ENCODE measurements at regions not wholly inside any gene's neighbourhood (a gene's known extent, or its start where the extent isn't known, plus 50 kb on each side); places are given as distances from the start of the nearest gene placed in this dataset.
A peak's percentile ranks its signal among the peaks of the same experiment; 100 is the strongest.

DNA sequence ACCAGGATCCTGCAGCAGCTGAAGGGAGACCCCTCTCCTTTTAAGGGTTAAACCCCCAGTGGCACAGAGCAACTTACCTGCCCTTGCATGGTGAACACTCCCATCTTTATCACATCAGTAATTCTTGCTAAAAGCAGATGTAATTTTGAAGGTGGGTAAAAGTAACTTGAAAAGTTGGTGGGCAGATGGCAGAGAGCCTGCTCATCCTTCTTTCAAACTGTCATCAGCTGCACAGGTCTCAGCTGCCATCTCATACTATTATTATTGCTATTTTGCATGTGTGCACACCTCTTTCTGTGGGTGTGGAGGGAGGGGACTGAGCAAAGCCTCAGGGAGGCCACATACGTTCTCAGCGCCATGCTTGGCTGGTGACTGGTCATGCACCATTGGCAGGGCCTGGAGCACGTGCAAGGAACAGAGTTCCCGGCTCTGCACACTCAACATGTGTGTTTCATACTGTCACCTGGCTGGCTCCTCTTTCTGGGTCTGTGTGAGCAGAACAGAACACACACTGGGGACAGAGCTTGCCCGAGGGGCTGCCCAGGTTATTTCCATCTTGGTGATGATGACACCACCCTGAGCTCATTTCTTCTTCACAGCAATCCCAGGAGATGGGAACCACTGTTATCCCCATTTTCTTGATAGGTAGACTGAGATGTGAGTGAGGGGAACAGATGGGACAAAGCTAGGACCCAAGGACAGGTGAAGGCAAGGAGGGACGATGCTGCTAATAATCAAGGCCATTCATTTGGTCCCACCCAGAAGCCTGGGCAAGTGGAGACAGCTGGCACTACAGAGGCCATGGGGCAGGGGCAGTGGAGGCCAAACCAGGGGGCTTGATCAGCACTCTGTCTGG, 95.8 kb upstream of the KLF13 start (continued):
- peak; percentile 93 for TF ChIP-seq GATAD2B (conservative IDR thresholded peaks at IDR 0.05; ENCODE audit: low read depth)
- peak; percentile 92 for TF ChIP-seq POU2F2 (IDR thresholded peaks at IDR 0.05; ENCODE audit: borderline replicate concordance, low read depth, low read length)
- TF ChIP-seq KDM1A (IDR thresholded peaks at IDR 0.05; ENCODE audit: borderline replicate concordance): no peak
- TF ChIP-seq, protein P1, sequence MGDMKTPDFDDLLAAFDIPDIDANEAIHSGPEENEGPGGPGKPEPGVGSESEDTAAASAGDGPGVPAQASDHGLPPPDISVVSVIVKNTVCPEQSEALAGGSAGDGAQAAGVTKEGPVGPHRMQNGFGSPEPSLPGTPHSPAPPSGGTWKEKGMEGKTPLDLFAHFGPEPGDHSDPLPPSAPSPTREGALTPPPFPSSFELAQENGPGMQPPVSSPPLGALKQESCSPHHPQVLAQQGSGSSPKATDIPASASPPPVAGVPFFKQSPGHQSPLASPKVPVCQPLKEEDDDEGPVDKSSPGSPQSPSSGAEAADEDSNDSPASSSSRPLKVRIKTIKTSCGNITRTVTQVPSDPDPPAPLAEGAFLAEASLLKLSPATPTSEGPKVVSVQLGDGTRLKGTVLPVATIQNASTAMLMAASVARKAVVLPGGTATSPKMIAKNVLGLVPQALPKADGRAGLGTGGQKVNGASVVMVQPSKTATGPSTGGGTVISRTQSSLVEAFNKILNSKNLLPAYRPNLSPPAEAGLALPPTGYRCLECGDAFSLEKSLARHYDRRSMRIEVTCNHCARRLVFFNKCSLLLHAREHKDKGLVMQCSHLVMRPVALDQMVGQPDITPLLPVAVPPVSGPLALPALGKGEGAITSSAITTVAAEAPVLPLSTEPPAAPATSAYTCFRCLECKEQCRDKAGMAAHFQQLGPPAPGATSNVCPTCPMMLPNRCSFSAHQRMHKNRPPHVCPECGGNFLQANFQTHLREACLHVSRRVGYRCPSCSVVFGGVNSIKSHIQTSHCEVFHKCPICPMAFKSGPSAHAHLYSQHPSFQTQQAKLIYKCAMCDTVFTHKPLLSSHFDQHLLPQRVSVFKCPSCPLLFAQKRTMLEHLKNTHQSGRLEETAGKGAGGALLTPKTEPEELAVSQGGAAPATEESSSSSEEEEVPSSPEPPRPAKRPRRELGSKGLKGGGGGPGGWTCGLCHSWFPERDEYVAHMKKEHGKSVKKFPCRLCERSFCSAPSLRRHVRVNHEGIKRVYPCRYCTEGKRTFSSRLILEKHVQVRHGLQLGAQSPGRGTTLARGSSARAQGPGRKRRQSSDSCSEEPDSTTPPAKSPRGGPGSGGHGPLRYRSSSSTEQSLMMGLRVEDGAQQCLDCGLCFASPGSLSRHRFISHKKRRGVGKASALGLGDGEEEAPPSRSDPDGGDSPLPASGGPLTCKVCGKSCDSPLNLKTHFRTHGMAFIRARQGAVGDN (IDR thresholded peaks at IDR 0.05): peak; percentile 100
- no peak for TF ChIP-seq CHD4 (IDR thresholded peaks at IDR 0.05)
- TF ChIP-seq RELA (IDR thresholded peaks at IDR 0.05; ENCODE audit: borderline replicate concordance, partially characterized antibody): no peak
- TF ChIP-seq BRCA1 (IDR thresholded peaks at IDR 0.05; ENCODE audit: low read depth, low read length): no peak
- TF ChIP-seq GABPA (IDR thresholded peaks at IDR 0.05; ENCODE audit: low read depth): no peak
- TF ChIP-seq STAT1 (conservative IDR thresholded peaks at IDR 0.05): no peak
- TF ChIP-seq, protein P2, sequence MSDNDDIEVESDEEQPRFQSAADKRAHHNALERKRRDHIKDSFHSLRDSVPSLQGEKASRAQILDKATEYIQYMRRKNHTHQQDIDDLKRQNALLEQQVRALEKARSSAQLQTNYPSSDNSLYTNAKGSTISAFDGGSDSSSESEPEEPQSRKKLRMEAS (IDR thresholded peaks at IDR 0.05; ENCODE audit: low read depth, low read length): peak; percentile 96
- no peak for TF ChIP-seq STAT3 (IDR thresholded peaks at IDR 0.05; ENCODE audit: low read depth, low read length)
- no peak for TF ChIP-seq HDAC6 (IDR thresholded peaks at IDR 0.05; ENCODE audit: unreplicated experiment)
- peak; percentile 82 for TF ChIP-seq DPF2 (IDR thresholded peaks at IDR 0.05)
- peak; percentile 70 for TF ChIP-seq MXI1 (IDR thresholded peaks at IDR 0.05; ENCODE audit: low read depth, low read length)
- TF ChIP-seq IKZF1 (conservative IDR thresholded peaks at IDR 0.05): peak; percentile 94
- TF ChIP-seq RAD51 (IDR thresholded peaks at IDR 0.05): peak; percentile 78
- TF ChIP-seq TAF1 (IDR thresholded peaks at IDR 0.05; ENCODE audit: borderline replicate concordance, low read depth, low read length): peak; percentile 23; the same call in 1 of the 2 replicates
- TF ChIP-seq CREM (IDR thresholded peaks at IDR 0.05; ENCODE audit: low read depth): peak; percentile 71; the same call in 1 of the 2 replicates
- TF ChIP-seq SUPT20H (IDR thresholded peaks at IDR 0.05; ENCODE audit: borderline replicate concordance, control insufficient read depth, low read depth, low read length): no peak
- TF ChIP-seq ZNF274 (IDR thresholded peaks at IDR 0.05; ENCODE audit: insufficient read depth, insufficient read length): no peak
- no peak for TF ChIP-seq CBX5 (IDR thresholded peaks at IDR 0.05; ENCODE audit: low read depth)
- no peak for TF ChIP-seq MTA3 (IDR thresholded peaks at IDR 0.05; ENCODE audit: borderline replicate concordance, low read length)
- TF ChIP-seq, protein P3, sequence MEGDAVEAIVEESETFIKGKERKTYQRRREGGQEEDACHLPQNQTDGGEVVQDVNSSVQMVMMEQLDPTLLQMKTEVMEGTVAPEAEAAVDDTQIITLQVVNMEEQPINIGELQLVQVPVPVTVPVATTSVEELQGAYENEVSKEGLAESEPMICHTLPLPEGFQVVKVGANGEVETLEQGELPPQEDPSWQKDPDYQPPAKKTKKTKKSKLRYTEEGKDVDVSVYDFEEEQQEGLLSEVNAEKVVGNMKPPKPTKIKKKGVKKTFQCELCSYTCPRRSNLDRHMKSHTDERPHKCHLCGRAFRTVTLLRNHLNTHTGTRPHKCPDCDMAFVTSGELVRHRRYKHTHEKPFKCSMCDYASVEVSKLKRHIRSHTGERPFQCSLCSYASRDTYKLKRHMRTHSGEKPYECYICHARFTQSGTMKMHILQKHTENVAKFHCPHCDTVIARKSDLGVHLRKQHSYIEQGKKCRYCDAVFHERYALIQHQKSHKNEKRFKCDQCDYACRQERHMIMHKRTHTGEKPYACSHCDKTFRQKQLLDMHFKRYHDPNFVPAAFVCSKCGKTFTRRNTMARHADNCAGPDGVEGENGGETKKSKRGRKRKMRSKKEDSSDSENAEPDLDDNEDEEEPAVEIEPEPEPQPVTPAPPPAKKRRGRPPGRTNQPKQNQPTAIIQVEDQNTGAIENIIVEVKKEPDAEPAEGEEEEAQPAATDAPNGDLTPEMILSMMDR (IDR thresholded peaks at IDR 0.05 in 2 of 3, conservative IDR thresholded peaks at IDR 0.05 in 1 of 3; ENCODE audit: control insufficient read depth in 2 of 3, extremely low read depth in 1 of 3, insufficient read depth in 1 of 3, low read depth in 3 of 3, low read length in 3 of 3): no peak
- no peak for TF ChIP-seq WRNIP1 (IDR thresholded peaks at IDR 0.05; ENCODE audit: borderline replicate concordance, low read depth, low read length)
- TF ChIP-seq ESRRA (IDR thresholded peaks at IDR 0.05; ENCODE audit: low read length): no peak
- peak; percentile 70 for TF ChIP-seq SP1 (IDR thresholded peaks at IDR 0.05; ENCODE audit: low read depth, low read length)
- TF ChIP-seq MTA2 (IDR thresholded peaks at IDR 0.05; ENCODE audit: low read depth): peak; percentile 73
